ENCODE measurements at regions not wholly inside any gene's neighbourhood (a gene's known extent, or its start where the extent isn't known, plus 50 kb on each side); places are given as distances from the start of the nearest gene placed in this dataset.

DNA sequence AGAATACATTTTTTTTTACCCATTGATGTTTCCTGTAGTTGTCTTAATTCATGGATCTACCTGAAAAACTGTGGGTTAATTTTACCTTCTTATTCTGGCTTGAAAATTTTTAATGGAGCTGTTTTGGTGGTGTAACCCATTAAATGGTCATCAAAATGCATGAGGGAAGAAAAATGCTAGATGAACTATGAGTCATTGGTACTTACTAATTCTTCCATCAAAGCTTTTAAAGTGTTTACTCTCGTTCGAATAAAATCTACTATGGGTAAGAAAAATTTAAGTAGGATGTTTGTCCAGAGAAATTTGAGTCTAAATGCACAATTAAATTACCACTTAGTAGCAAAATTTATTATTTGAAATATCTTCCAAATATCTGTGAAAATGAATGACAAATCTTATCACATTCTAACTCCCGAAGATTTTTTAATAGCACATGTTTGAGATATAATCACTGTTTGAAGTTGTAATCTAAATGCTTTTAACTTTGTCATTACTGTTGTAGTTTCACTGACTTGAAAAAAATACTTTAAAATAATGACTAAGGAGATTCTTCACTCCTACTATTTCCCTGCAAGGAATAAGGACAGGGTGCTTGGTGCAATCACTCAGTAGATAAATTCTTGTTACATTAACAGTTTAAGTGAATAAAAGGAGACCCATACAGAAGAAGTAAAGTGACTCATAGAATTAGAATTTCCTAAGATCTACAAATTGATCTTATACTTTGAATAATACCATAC lies 437.7 kb downstream of the IRS2 start:
- no peaks in the 10 kb centered on the region for H3K4me1 Mint-ChIP-seq
- H3K27ac Mint-ChIP-seq (ENCODE audit: unreplicated experiment), result no peak overlapping the region
- TF ChIP-seq, protein P1, sequence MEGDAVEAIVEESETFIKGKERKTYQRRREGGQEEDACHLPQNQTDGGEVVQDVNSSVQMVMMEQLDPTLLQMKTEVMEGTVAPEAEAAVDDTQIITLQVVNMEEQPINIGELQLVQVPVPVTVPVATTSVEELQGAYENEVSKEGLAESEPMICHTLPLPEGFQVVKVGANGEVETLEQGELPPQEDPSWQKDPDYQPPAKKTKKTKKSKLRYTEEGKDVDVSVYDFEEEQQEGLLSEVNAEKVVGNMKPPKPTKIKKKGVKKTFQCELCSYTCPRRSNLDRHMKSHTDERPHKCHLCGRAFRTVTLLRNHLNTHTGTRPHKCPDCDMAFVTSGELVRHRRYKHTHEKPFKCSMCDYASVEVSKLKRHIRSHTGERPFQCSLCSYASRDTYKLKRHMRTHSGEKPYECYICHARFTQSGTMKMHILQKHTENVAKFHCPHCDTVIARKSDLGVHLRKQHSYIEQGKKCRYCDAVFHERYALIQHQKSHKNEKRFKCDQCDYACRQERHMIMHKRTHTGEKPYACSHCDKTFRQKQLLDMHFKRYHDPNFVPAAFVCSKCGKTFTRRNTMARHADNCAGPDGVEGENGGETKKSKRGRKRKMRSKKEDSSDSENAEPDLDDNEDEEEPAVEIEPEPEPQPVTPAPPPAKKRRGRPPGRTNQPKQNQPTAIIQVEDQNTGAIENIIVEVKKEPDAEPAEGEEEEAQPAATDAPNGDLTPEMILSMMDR (conservative IDR thresholded peaks at IDR 0.05), result no peak
- no peaks in the 10 kb centered on the region for H3K36me3 Mint-ChIP-seq (ENCODE audit: low read depth)
- peaks cover 7% of the 10 kb centered on the region for H3K9me3 Mint-ChIP-seq
- no peaks in the 10 kb centered on the region for H3K27me3 Mint-ChIP-seq (ENCODE audit: low read depth)
- no peak overlapping the region for H3K4me3 Mint-ChIP-seq
- no peak for DNase-seq (ENCODE audit: low read depth, low spot score)

DNA sequence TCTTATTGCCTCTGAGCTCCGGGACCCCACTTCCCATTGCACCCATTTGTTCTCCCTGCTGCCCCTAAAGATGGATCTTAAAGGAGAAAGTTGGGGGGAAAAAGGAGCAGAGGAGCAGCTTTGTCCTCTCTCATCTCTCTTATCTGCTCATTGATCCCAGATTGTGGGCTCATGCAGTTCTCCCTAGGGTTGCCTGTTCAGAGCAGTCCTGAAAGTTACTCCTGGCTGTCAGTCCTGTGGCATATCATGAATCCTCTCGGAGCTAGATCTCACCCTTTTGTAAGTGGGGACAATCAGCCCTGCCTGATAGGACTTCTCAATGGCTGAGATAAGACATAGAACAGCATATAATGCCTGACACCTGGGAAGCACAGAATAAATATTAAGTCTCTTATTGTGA lies 440.3 kb downstream of the IRS2 start:
- no peak for DNase-seq (ENCODE audit: low read depth, low spot score)
- H3K27ac Mint-ChIP-seq (ENCODE audit: unreplicated experiment), result no peak overlapping the region

DNA sequence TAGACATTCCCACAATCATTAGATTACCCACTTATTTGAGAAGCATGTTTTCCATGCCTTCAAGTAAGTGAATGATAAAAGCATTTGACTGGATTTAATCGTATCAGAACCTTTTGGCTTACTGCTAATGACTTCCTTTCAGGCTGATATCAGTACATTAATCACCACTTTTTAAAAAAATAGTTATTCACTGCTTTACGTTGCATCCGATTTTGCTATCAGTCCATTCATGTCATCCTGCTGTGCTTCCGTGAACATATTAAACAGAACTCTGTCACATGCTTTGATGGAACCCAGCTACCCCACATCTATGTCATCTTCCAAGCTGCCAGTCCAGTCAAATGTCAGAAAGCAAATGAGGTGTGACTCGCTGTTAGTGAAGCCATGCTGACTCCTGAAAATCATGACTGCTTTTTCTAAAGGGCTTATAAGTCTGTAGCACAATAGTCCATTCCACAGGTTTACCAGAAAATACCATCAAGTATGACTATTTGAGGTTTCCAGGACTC lies 440.9 kb downstream of the IRS2 start:
- no peaks in the 10 kb centered on the region for H3K4me1 Mint-ChIP-seq
- H3K27ac Mint-ChIP-seq (ENCODE audit: unreplicated experiment), result no peak overlapping the region
- H3K4me3 Mint-ChIP-seq, result no peak overlapping the region
- H3K9me3 Mint-ChIP-seq, result peaks cover 8% of the 10 kb centered on the region
- TF ChIP-seq, protein P1 (conservative IDR thresholded peaks at IDR 0.05), result no peak
- H3K27me3 Mint-ChIP-seq (ENCODE audit: low read depth), result no peaks in the 10 kb centered on the region
- H3K36me3 Mint-ChIP-seq (ENCODE audit: low read depth), result no peaks in the 10 kb centered on the region
- DNase-seq (ENCODE audit: low read depth, low spot score), result no peak

More for the DNA sequence above, 440.3 kb downstream of the IRS2 start:
- Mint-ChIP-seq H3K4me1 (no peaks in the 10 kb centered on the region), H3K9me3 (peaks cover 8% of the 10 kb centered on the region), H3K27me3 (ENCODE audit: low read depth) (no peaks in the 10 kb centered on the region), H3K4me3 (no peak overlapping the region), H3K36me3 (ENCODE audit: low read depth) (no peaks in the 10 kb centered on the region)
- TF ChIP-seq, protein P1 (conservative IDR thresholded peaks at IDR 0.05), result no peak

DNA sequence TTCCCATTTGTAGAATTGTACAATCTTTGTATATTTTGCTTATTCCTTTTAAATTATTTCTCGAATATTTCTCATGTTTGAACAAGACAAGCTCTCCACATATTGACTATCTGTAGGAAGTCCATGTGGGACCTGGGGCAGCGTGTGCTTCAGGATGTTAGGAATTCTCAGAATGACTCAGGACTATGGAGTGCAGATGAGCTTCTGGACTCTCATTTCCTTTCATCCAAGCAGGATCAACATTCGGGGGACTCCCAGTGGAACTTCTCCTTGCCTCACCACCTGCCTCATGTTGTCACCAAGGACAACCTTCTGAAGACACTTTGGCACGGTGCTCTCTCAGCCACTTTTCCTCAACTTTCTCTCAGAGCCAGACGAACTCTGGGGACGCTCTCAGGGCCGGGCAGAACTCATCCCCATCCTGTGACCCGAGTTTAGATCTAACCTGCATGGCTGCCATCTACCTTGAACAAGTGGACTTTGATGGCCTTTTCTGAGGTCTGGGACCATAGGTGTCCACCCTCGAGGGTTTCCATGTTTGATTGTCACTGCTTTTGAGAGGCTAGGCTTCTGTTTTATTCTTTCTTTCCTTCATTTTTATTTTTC lies 441.7 kb downstream of the IRS2 start:
- no peaks in the 10 kb centered on the region for H3K4me1 Mint-ChIP-seq
- H3K27me3 Mint-ChIP-seq (ENCODE audit: low read depth), result no peaks in the 10 kb centered on the region
- H3K9me3 Mint-ChIP-seq, result peaks cover 8% of the 10 kb centered on the region
- DNase-seq (ENCODE audit: low read depth, low spot score), result no peak
- TF ChIP-seq, protein P1 (conservative IDR thresholded peaks at IDR 0.05), result no peak
- no peaks in the 10 kb centered on the region for H3K36me3 Mint-ChIP-seq (ENCODE audit: low read depth)
- H3K27ac Mint-ChIP-seq (ENCODE audit: unreplicated experiment), result no peak overlapping the region
- no peak overlapping the region for H3K4me3 Mint-ChIP-seq

DNA sequence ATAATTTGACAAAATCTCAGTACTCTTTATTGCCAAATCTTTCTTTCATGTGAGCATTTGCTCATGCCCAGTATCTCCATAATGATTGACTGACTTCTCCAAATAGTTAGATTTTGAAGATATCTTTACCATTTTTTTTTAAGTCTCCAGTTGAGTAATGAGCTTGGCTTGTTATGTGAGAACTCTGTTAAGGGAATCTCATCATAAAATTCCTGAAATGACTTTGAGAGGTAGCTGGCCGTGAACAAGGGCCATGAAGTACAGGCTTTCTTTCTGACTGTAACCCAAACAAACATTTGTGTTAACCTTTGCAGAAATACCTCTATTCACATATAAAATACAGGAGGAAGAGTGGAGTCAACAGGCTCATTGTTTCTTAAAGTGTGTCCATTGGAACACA lies 449.7 kb downstream of the IRS2 start:
- DNase-seq (ENCODE audit: low read depth, low spot score), result no peak
- Mint-ChIP-seq H3K4me1 (peaks cover 18% of the 10 kb centered on the region), H3K4me3 (no peak overlapping the region), H3K27ac (ENCODE audit: unreplicated experiment) (no peak overlapping the region), H3K9me3 (peaks cover under 1% of the 10 kb centered on the region), H3K36me3 (ENCODE audit: low read depth) (no peaks in the 10 kb centered on the region), H3K27me3 (ENCODE audit: low read depth) (no peaks in the 10 kb centered on the region)
- TF ChIP-seq, protein P1 (conservative IDR thresholded peaks at IDR 0.05), result no peak

Data from neural crest cell (in vitro differentiated cells).